ENCODE measurements at regions not wholly inside any gene's neighbourhood (a gene's known extent, or its start where the extent isn't known, plus 50 kb on each side); places are given as distances from the start of the nearest gene placed in this dataset.

GRCh38 chr18:47628893-47629292 is 301.6 kb downstream of the SMAD2 start:
- in situ Hi-C loops (cut with MboI; ENCODE audit: low pct_unique_long_range_greater_than_20kb, low sequenced_read_pairs, unreplicated experiment) = no loop called here
- no peak for TF ChIP-seq CTCF (IDR thresholded peaks at IDR 0.05; ENCODE audit: extremely low read depth, insufficient read depth, missing control alignments)

GRCh38 chr18:47628240-47628781 is 302.1 kb downstream of the SMAD2 start:
- no peak for TF ChIP-seq CTCF (IDR thresholded peaks at IDR 0.05; ENCODE audit: extremely low read depth, insufficient read depth, missing control alignments)
- in situ Hi-C loops (cut with MboI; ENCODE audit: low pct_unique_long_range_greater_than_20kb, low sequenced_read_pairs, unreplicated experiment) = no loop called here
- no peak for DNase-seq (ENCODE audit: low spot score)

More at GRCh38 chr18:47628893-47629292, 301.6 kb downstream of the SMAD2 start:
- DNase-seq (ENCODE audit: low spot score) = no peak

DNA sequence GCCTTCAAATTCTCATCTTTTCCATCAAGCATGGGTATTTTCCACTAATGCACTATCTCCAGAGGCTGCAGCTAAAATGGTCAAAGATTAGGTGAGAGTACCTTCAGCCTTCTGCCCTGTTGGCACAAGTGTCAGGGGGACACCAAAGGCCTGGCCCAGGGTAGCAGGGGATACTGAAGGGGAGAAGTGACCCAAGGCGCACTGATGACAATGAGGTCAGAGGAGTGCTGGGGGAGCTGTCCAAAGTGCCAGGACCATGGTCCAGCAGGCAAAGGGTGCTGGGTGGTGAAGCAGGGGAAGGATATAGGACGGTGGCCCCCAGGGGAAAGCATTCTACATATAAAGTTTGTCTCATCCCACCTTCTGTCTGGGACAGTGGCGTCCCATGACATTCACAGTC is 303.4 kb downstream of the SMAD2 start:
- in situ Hi-C loops (cut with MboI; ENCODE audit: low pct_unique_long_range_greater_than_20kb, low sequenced_read_pairs, unreplicated experiment) = no loop called here
- TF ChIP-seq CTCF (IDR thresholded peaks at IDR 0.05; ENCODE audit: extremely low read depth, insufficient read depth, missing control alignments) = no peak
- no peak for DNase-seq (ENCODE audit: low spot score)

GRCh38 chr18:47619771-47620448 is 310.5 kb downstream of the SMAD2 start:
- DNase-seq (ENCODE audit: low spot score) = no peak
- TF ChIP-seq CTCF (IDR thresholded peaks at IDR 0.05; ENCODE audit: extremely low read depth, insufficient read depth, missing control alignments) = no peak
- in situ Hi-C loops (cut with MboI; ENCODE audit: low pct_unique_long_range_greater_than_20kb, low sequenced_read_pairs, unreplicated experiment) = no loop called here

DNA sequence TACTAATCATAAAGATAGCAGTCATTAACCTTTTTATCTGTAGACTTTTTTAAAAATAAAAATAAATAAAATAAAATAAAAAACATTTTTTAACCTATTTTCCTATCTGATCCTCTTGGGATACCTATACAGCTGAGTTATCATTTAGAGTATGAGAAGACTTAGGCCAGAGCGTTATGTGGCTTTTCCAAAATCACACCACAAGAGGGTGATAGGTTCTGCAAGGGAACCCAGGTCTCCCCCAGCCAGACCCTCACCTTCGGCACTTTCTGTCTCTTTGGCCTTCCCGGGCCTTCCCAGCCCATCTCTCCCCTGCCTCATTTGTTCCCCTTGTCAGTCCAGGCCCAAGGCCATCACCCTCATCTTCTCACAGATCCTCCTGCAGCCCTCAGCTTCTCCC is 311.7 kb downstream of the SMAD2 start:
- in situ Hi-C loops (cut with MboI; ENCODE audit: low pct_unique_long_range_greater_than_20kb, low sequenced_read_pairs, unreplicated experiment) = no loop called here
- no peak for TF ChIP-seq CTCF (IDR thresholded peaks at IDR 0.05; ENCODE audit: extremely low read depth, insufficient read depth, missing control alignments)
- no peak for DNase-seq (ENCODE audit: low spot score)

DNA sequence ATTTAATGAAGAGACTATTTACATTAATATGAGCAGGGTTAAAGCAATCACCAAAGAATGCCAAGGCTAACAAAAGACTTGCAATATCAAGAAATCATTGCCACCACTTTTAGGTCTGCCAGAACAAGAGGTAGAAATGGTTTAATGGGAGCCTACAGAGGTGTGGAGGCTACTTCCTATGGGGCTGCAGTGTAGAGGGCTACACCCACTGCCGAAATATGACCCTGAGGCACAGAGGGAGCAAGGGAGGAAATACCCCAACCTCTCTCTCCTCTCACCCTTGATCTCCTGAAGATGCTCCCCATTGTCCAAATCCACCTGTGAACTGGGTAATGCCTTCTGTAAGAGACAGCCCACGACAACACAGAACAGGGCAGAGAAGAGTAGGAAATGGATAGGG is 315.4 kb downstream of the SMAD2 start:
- in situ Hi-C loops (cut with MboI; ENCODE audit: low pct_unique_long_range_greater_than_20kb, low sequenced_read_pairs, unreplicated experiment) = no loop called here
- DNase-seq (ENCODE audit: low spot score) = no peak
- TF ChIP-seq CTCF (IDR thresholded peaks at IDR 0.05; ENCODE audit: extremely low read depth, insufficient read depth, missing control alignments) = no peak
